Occipital lobe (tissue), 2 donors: ENCODE measurements at regions not wholly inside any gene's neighbourhood (a gene's known extent, or its start where the extent isn't known, plus 50 kb on each side); places are given as distances from the start of the nearest gene placed in this dataset. TPM values are rescaled to one million over a fixed set of nuclear protein-coding genes. Genes with fewer than 3 reads are reported as not detected.

Experiments used
- DNase-seq: peaks from one replicate; lab custom pipeline; 2025; lab: John Stamatoyannopoulos, UW
- small RNA-seq: library from RNA; depleted of rRNA; stranded (forward); fragments of <200 nt; gene quantifications from one replicate; pipeline ENCODE3, GENCODE V24; 2014

- no peak for DNase-seq
These were observed 185.8 kb upstream of the DDI1 start for GRCh38 chr11:103850419-103851165.

- DNase-seq = no peak
These were observed 185.2 kb upstream of the DDI1 start for GRCh38 chr11:103851166-103851651.

Small RNAs in the stretch of these regions (small RNA-seq; reads per million reads assigned to genes)
- not detected for gene MIR4693
